22Rv1 (cell line): ENCODE measurements at regions not wholly inside any gene's neighbourhood (a gene's known extent, or its start where the extent isn't known, plus 50 kb on each side); places are given as distances from the start of the nearest gene placed in this dataset.

Experiments
- ZFX ChIP-seq: fragments of 450-650 bp; IDR thresholded peaks from 2 replicates; pipeline ENCODE4 v1.6.1; 2017; ENCODE audit warnings: antibody characterized with exemption, borderline replicate concordance
- TF ChIP-seq, protein P1 (sequence below): fragments of 450-650 bp; IDR thresholded peaks from 2 replicates; pipeline ENCODE4 v1.5.1; 2017; ENCODE audit warnings: mild to moderate bottlenecking

DNA sequence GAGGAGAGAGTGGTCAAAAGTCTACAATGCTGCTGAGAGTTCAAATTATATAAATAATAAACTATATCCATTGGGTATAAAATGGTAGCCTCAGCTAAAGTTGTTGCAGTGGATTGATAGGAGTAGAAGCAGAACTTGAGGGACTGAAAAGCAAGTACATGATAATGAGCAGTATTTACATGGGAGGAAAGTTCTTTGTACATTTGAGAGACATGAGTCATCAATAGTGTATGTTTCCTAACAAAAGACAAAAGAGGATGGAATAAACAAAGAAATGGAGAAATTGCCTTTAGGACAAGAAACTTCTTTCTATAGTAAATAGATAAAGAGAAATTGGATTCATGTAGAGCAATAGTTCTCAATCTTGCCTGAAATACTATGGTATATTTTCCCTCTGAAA lies 110.0 kb upstream of the PLSCR5 start:
- TF ChIP-seq, protein P1, sequence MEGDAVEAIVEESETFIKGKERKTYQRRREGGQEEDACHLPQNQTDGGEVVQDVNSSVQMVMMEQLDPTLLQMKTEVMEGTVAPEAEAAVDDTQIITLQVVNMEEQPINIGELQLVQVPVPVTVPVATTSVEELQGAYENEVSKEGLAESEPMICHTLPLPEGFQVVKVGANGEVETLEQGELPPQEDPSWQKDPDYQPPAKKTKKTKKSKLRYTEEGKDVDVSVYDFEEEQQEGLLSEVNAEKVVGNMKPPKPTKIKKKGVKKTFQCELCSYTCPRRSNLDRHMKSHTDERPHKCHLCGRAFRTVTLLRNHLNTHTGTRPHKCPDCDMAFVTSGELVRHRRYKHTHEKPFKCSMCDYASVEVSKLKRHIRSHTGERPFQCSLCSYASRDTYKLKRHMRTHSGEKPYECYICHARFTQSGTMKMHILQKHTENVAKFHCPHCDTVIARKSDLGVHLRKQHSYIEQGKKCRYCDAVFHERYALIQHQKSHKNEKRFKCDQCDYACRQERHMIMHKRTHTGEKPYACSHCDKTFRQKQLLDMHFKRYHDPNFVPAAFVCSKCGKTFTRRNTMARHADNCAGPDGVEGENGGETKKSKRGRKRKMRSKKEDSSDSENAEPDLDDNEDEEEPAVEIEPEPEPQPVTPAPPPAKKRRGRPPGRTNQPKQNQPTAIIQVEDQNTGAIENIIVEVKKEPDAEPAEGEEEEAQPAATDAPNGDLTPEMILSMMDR, result no peak
- TF ChIP-seq ZFX, result no peak
